ENCODE measurements at regions not wholly inside any gene's neighbourhood (a gene's known extent, or its start where the extent isn't known, plus 50 kb on each side); places are given as distances from the start of the nearest gene placed in this dataset.

GRCh38 chr5:56715986-56716385 is 99.4 kb upstream of the MAP3K1 start:
- H3K27me3 Mint-ChIP-seq = peaks cover 4 to 9% of the 10 kb centered on the region in 2 donors
- H3K36me3 Mint-ChIP-seq = no peaks in the 10 kb centered on the region
- ATAC-seq = no peak
- H3K4me3 Mint-ChIP-seq = no peak overlapping the region
- H3K27ac Mint-ChIP-seq = no peak overlapping the region
- H3K4me1 Mint-ChIP-seq (ENCODE audit: low read depth in 2 of 2) = peaks cover 7 to 8% of the 10 kb centered on the region in 2 donors
- DNase-seq (ENCODE audit: low spot score) = no peak
- no peaks in the 10 kb centered on the region for H3K9me3 Mint-ChIP-seq

GRCh38 chr5:56712895-56713591 is 102.3 kb upstream of the MAP3K1 start:
- Mint-ChIP-seq H3K27me3 (peaks cover 0 to 19% of the 10 kb centered on the region in 2 donors), H3K9me3 (no peaks in the 10 kb centered on the region), H3K4me3 (no peak overlapping the region), H3K27ac (no peak overlapping the region), H3K4me1 (ENCODE audit: low read depth in 2 of 2) (peaks cover 8 to 9% of the 10 kb centered on the region in 2 donors), H3K36me3 (no peaks in the 10 kb centered on the region)
- DNase-seq (ENCODE audit: low spot score) = no peak
- no peak for ATAC-seq

DNA sequence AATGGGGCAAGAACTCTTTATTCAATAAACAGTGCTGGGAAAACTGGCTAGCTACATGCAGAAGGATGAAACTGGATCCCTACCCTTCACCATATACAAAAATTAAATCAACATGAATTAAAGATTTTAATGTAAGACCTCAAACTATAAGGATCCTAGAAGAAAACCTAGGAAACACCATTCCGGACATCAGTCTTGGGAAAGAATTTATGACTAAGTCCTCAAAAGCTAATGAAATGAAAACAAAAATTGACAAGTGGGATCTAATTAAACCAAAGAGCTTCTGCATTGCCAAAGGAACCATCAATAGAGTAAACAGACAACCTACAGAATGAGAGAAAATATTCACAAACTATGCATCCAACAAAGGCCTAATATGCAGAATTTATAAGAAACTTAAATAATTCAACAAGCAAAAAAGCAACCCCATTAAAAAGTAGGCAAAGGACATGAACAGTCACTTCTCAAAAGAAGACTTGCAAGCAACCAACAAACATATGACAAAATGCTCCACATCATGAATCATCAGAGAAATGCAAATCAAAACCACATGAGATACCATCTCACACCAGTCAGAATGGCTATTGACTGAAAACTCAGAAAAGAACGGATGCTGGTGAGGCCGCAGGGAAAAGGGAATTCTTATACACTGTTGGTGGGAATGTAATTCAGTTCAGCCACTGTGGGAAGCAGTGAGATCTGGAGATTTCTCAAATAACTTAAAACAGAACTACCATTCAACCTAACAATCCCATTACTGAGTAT is 104.3 kb upstream of the MAP3K1 start:
- DNase-seq (ENCODE audit: low spot score) (no peak), ATAC-seq (no peak)
- Mint-ChIP-seq H3K4me3 (no peak overlapping the region), H3K4me1 (ENCODE audit: low read depth in 2 of 2) (peaks cover 8 to 9% of the 10 kb centered on the region in 2 donors), H3K9me3 (no peaks in the 10 kb centered on the region), H3K27ac (no peak overlapping the region), H3K36me3 (no peaks in the 10 kb centered on the region), H3K27me3 (peaks cover 0 to 28% of the 10 kb centered on the region in 2 donors)

- Mint-ChIP-seq H3K4me3 (no peak overlapping the region), H3K9me3 (no peaks in the 10 kb centered on the region), H3K27ac (no peak overlapping the region), H3K36me3 (no peaks in the 10 kb centered on the region), H3K4me1 (ENCODE audit: low read depth in 2 of 2) (peaks cover 6 to 7% of the 10 kb centered on the region in 2 donors), H3K27me3 (peaks cover 7 to 53% of the 10 kb centered on the region in 2 donors)
- no peak for DNase-seq (ENCODE audit: low spot score)
- no peak for ATAC-seq
Measured at GRCh38 chr5:56706504-56706903, 108.8 kb upstream of the MAP3K1 start.

- H3K4me3 Mint-ChIP-seq = no peak overlapping the region
- H3K9me3 Mint-ChIP-seq = no peaks in the 10 kb centered on the region
- peaks cover 0 to 3% of the 10 kb centered on the region in 2 donors for H3K4me1 Mint-ChIP-seq (ENCODE audit: low read depth in 2 of 2)
- no peaks in the 10 kb centered on the region for H3K36me3 Mint-ChIP-seq
- peaks cover 10 to 66% of the 10 kb centered on the region in 2 donors for H3K27me3 Mint-ChIP-seq
- ATAC-seq (no peak), DNase-seq (ENCODE audit: low spot score) (no peak)
- H3K27ac Mint-ChIP-seq = no peak overlapping the region
Measured at GRCh38 chr5:56705217-56705616, 110.1 kb upstream of the MAP3K1 start.

DNA sequence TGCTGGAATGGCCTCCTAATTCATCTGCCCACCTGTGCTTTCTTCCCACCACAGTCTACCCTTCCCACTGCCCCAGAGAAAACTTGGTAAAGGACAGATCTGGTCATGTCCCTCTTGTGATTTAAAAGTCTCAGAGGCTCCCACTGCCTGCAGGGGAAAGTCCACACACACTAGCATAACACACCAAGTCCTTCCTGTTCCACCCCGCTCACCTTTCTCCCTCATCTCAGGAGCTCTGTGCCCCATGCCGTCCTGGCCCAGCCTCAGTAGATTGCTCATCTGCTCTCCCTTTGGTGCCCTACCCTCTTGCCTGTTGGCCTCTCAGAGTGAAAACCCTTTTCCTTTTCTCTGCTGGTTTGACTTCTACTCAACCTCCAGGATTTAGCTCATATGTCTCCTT is 111.4 kb upstream of the MAP3K1 start:
- H3K27me3 Mint-ChIP-seq = peaks cover 10 to 59% of the 10 kb centered on the region in 2 donors
- DNase-seq (ENCODE audit: low spot score) = no peak
- H3K9me3 Mint-ChIP-seq = no peaks in the 10 kb centered on the region
- no peak overlapping the region for H3K27ac Mint-ChIP-seq
- H3K4me1 Mint-ChIP-seq (ENCODE audit: low read depth in 2 of 2) = peaks cover 0 to 3% of the 10 kb centered on the region in 2 donors
- no peak overlapping the region for H3K4me3 Mint-ChIP-seq
- ATAC-seq = no peak
- H3K36me3 Mint-ChIP-seq = no peaks in the 10 kb centered on the region

- DNase-seq (ENCODE audit: low spot score) (no peak), ATAC-seq (no peak)
- Mint-ChIP-seq H3K4me1 (ENCODE audit: low read depth in 2 of 2) (peaks cover 0 to 3% of the 10 kb centered on the region in 2 donors), H3K9me3 (no peaks in the 10 kb centered on the region), H3K27ac (no peak overlapping the region), H3K4me3 (no peak overlapping the region), H3K27me3 (peaks cover 10 to 44% of the 10 kb centered on the region in 2 donors), H3K36me3 (no peaks in the 10 kb centered on the region)
Measured at GRCh38 chr5:56700711-56701110, 114.6 kb upstream of the MAP3K1 start.

DNA sequence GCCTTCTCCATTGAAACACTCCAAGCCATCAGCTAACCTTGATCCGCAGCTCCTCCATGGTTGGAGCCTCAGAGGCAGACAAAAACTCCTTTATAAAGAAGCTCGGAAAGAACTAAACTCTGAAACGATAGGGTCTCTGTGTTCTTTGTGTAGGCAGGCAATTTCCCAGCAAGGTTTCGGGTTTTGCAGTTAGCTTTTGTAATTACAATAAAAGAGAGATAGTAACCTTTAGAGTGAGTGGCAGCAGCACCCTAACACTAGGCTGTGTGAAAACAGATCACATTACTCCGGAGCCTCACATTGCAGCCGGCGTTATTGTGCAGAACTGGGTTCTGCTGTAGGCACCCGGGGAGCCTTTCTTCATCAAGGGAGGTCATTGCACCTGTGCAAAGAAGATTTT is 115.8 kb upstream of the MAP3K1 start:
- DNase-seq (ENCODE audit: low spot score) (no peak), ATAC-seq (no peak)
- H3K27me3 Mint-ChIP-seq = peaks cover 10 to 37% of the 10 kb centered on the region in 2 donors
- H3K9me3 Mint-ChIP-seq = no peaks in the 10 kb centered on the region
- H3K4me3 Mint-ChIP-seq = no peak overlapping the region
- peaks cover 0 to 7% of the 10 kb centered on the region in 2 donors for H3K4me1 Mint-ChIP-seq (ENCODE audit: low read depth in 2 of 2)
- H3K27ac Mint-ChIP-seq = no peak overlapping the region
- no peaks in the 10 kb centered on the region for H3K36me3 Mint-ChIP-seq

- peaks cover 0 to 11% of the 10 kb centered on the region in 2 donors for H3K4me1 Mint-ChIP-seq (ENCODE audit: low read depth in 2 of 2)
- DNase-seq (ENCODE audit: low spot score) = no peak
Measured at GRCh38 chr5:56698463-56699381, 116.6 kb upstream of the MAP3K1 start.

GRCh38 chr5:56696900-56697299 is 118.4 kb upstream of the MAP3K1 start:
- ATAC-seq = no peak
- DNase-seq (ENCODE audit: low spot score) = no peak
- no peak overlapping the region for H3K4me3 Mint-ChIP-seq
- H3K36me3 Mint-ChIP-seq = no peaks in the 10 kb centered on the region
- H3K27me3 Mint-ChIP-seq = peaks cover 3 to 25% of the 10 kb centered on the region in 2 donors
- H3K4me1 Mint-ChIP-seq (ENCODE audit: low read depth in 2 of 2) = peaks cover 0 to 11% of the 10 kb centered on the region in 2 donors
- no peak overlapping the region for H3K27ac Mint-ChIP-seq
- H3K9me3 Mint-ChIP-seq = no peaks in the 10 kb centered on the region

More at GRCh38 chr5:56698463-56699381, 116.6 kb upstream of the MAP3K1 start:
- Mint-ChIP-seq H3K27me3 (peaks cover 6 to 37% of the 10 kb centered on the region in 2 donors), H3K27ac (no peak overlapping the region), H3K36me3 (no peaks in the 10 kb centered on the region), H3K4me3 (no peak overlapping the region), H3K9me3 (no peaks in the 10 kb centered on the region)
- ATAC-seq = no peak

DNA sequence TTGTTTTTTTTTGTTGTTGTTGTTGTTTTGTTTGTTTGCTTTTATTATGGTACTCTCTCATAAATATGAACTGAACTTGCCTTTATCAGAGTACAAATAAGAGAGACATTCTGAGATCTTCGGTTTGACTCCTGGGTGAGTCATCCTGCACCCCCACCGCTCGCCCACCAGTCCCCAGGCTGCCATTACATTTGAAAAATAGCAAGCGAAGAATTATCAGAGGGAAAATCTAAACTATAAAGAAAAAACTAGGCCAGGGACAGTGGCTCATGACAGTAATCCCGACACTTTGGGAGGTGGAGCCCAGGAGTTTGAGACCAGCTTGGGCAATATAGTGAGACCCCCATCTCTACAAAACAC is 122.1 kb upstream of the MAP3K1 start:
- no peak overlapping the region for H3K27ac Mint-ChIP-seq
- ATAC-seq = no peak
- no peak for DNase-seq (ENCODE audit: low spot score)

GRCh38 chr5:56692359-56693219 is 122.8 kb upstream of the MAP3K1 start:
- H3K27me3 Mint-ChIP-seq = peaks cover 11 to 29% of the 10 kb centered on the region in 2 donors

More for the DNA sequence above, 122.1 kb upstream of the MAP3K1 start:
- Mint-ChIP-seq H3K4me1 (ENCODE audit: low read depth in 2 of 2) (peaks cover 0 to 9% of the 10 kb centered on the region in 2 donors), H3K4me3 (no peak overlapping the region), H3K9me3 (no peaks in the 10 kb centered on the region), H3K27me3 (peaks cover 9 to 24% of the 10 kb centered on the region in 2 donors), H3K36me3 (no peaks in the 10 kb centered on the region)

GRCh38 chr5:56688402-56688801 is 126.9 kb upstream of the MAP3K1 start:
- Mint-ChIP-seq H3K36me3 (no peaks in the 10 kb centered on the region), H3K4me1 (ENCODE audit: low read depth in 2 of 2) (no peaks in the 10 kb centered on the region), H3K27me3 (peaks cover 11 to 25% of the 10 kb centered on the region in 2 donors), H3K27ac (no peak overlapping the region), H3K4me3 (no peak overlapping the region), H3K9me3 (no peaks in the 10 kb centered on the region)
- no peak for DNase-seq (ENCODE audit: low spot score)
- peak; percentile 24 to 48 for ATAC-seq

More at GRCh38 chr5:56692359-56693219, 122.8 kb upstream of the MAP3K1 start:
- Mint-ChIP-seq H3K9me3 (no peaks in the 10 kb centered on the region), H3K36me3 (no peaks in the 10 kb centered on the region), H3K4me1 (ENCODE audit: low read depth in 2 of 2) (peaks cover 0 to 9% of the 10 kb centered on the region in 2 donors), H3K4me3 (no peak overlapping the region), H3K27ac (no peak overlapping the region)
- no peak for DNase-seq (ENCODE audit: low spot score)
- ATAC-seq = no peak
